Liver (tissue), 3 donors: ENCODE measurements at regions not wholly inside any gene's neighbourhood (a gene's known extent, or its start where the extent isn't known, plus 50 kb on each side); places are given as distances from the start of the nearest gene placed in this dataset.

Source experiments
- CTCF ChIP-seq: fragments of 150-350 bp; IDR thresholded peaks from 2 replicates; pipeline ENCODE4 v1.5.1; 2017; ENCODE audit warnings: improper control_type of control experiment, low read depth, low read length; ENCODE audit not compliant: missing input control
- FOXA1 ChIP-seq: IDR thresholded peaks from 2 replicates; pipeline ENCODE4 v1.6.1; 2016; ENCODE audit warnings: antibody characterized with exemption
- GABPA ChIP-seq, 2 donors: IDR thresholded peaks in 1 of 2; conservative IDR thresholded peaks in 1 of 2; 2 replicates each; pipeline ENCODE4 v1.6.1; 2016; ENCODE audit warnings: antibody characterized with exemption in 2 of 2, mild to moderate bottlenecking in 1 of 2, moderate library complexity in 1 of 2
- JUND ChIP-seq, 2 donors: IDR thresholded peaks; 2 replicates each; pipeline ENCODE4 v1.6.1; 2016; ENCODE audit warnings: antibody characterized with exemption in 2 of 2
- RAD21 ChIP-seq, 2 donors: IDR thresholded peaks; 2 replicates each; pipeline ENCODE4 v1.6.1; 2016; ENCODE audit warnings: antibody characterized with exemption in 2 of 2, mild to moderate bottlenecking in 2 of 2
- REST ChIP-seq: IDR thresholded peaks from 2 replicates; pipeline ENCODE4 v1.6.1; 2016; ENCODE audit warnings: antibody characterized with exemption, mild to moderate bottlenecking
- TAF1 ChIP-seq: conservative IDR thresholded peaks from 2 replicates; pipeline ENCODE4 v1.6.1; 2016; ENCODE audit warnings: antibody characterized with exemption, mild to moderate bottlenecking
- YY1 ChIP-seq: IDR thresholded peaks from 2 replicates; pipeline ENCODE4 v1.6.1; 2016; ENCODE audit warnings: antibody characterized with exemption, mild to moderate bottlenecking
- ZBTB33 ChIP-seq: IDR thresholded peaks from 2 replicates; pipeline ENCODE4 v1.6.1; 2016; ENCODE audit warnings: antibody characterized with exemption
- donor health status: healthy.
- donor health status: healthy.

- no peak for TF ChIP-seq CTCF
- no peak for TF ChIP-seq YY1
- no peak for TF ChIP-seq REST
- TF ChIP-seq JUND (IDR thresholded peaks at IDR 0.05): no peak
- TF ChIP-seq FOXA1: no peak
- TF ChIP-seq RAD21 (IDR thresholded peaks at IDR 0.05): no peak
- no peak for TF ChIP-seq TAF1
- no peak for TF ChIP-seq GABPA (IDR thresholded peaks at IDR 0.05 in 1 of 2, conservative IDR thresholded peaks at IDR 0.05 in 1 of 2)
- no peak for TF ChIP-seq ZBTB33
These were observed 657.2 kb downstream of the PRIM2 start for GRCh38 chr6:57974653-57975052.
